Liver (tissue), 8 donors: ENCODE measurements at regions not wholly inside any gene's neighbourhood (a gene's known extent, or its start where the extent isn't known, plus 50 kb on each side); places are given as distances from the start of the nearest gene placed in this dataset.
"Not testable (repeated sequence)": the region's sequence is repeated elsewhere in the genome, so short reads cannot be mapped to it uniquely, and the experiment has no call there.

ENCODE experiments used
- DNase-seq: peaks from one replicate; pipeline ENCODE4 v3.0.0-alpha.2; 2017; ENCODE audit warnings: low spot score
- H3K27ac ChIP-seq, 2 donors: one replicate each; pipeline ENCODE4 v1.7.0; 2013; ENCODE audit warnings: inconsistent platforms in 2 of 2, low read length in 2 of 2, control low read depth in 1 of 2, low read depth in 1 of 2, mild to moderate bottlenecking in 1 of 2
- H3K27me3 ChIP-seq, 4 donors: one replicate each; pipeline versions ENCODE4 v1.6.1 to v1.7.0; 2013; ENCODE audit warnings: low read length in 3 of 4, inconsistent platforms in 1 of 4, mild to moderate bottlenecking in 1 of 4, moderate library complexity in 1 of 4; ENCODE audit not compliant: control insufficient read depth in 4 of 4, insufficient read depth in 4 of 4
- H3K36me3 ChIP-seq, 4 donors: one replicate each; pipeline versions ENCODE4 v1.6.1 to v1.7.0; 2013; ENCODE audit warnings: low read length in 3 of 4, mild to moderate bottlenecking in 3 of 4, low read depth in 1 of 4, moderate library complexity in 1 of 4; ENCODE audit not compliant: control insufficient read depth in 4 of 4, insufficient read depth in 3 of 4
- H3K4me1 ChIP-seq, 4 donors: one replicate each; pipeline versions ENCODE4 v1.6.1 to v1.7.0; 2013; ENCODE audit warnings: low read length in 3 of 4, mild to moderate bottlenecking in 3 of 4, moderate library complexity in 1 of 4; ENCODE audit not compliant: control insufficient read depth in 4 of 4, insufficient read depth in 4 of 4
- H3K4me3 ChIP-seq, 3 donors: one replicate each; pipeline versions ENCODE4 v1.6.1 to v1.7.0; 2013; ENCODE audit warnings: low read length in 3 of 3, control low read depth in 1 of 3, low read depth in 1 of 3, mild to moderate bottlenecking in 1 of 3
- H3K9ac ChIP-seq, 2 donors: one replicate each; pipeline ENCODE4 v1.7.0; 2013; ENCODE audit warnings: low read length in 2 of 2, mild to moderate bottlenecking in 2 of 2, moderate library complexity in 2 of 2, control low read depth in 1 of 2, low read depth in 1 of 2
- H3K9me3 ChIP-seq, 4 donors: one replicate each; pipeline versions ENCODE4 v1.6.1 to v1.7.0; 2013; ENCODE audit warnings: low read length in 3 of 4; ENCODE audit not compliant: control insufficient read depth in 4 of 4
- ATF3 ChIP-seq: IDR thresholded peaks from 2 replicates; pipeline ENCODE4 v1.6.1; 2016; ENCODE audit warnings: antibody characterized with exemption
- CTCF ChIP-seq: fragments of 150-350 bp; IDR thresholded peaks from 2 replicates; pipeline ENCODE4 v1.5.1; 2017; ENCODE audit warnings: improper control_type of control experiment, low read depth, low read length; ENCODE audit not compliant: missing input control
- EGR1 ChIP-seq, 2 donors: IDR thresholded peaks; 2 replicates each; pipeline ENCODE4 v1.6.1; 2016 to 2018; ENCODE audit warnings: antibody characterized with exemption in 2 of 2, low read depth in 2 of 2
- FOXA2 ChIP-seq: IDR thresholded peaks from 2 replicates; pipeline ENCODE4 v1.6.1; 2016; ENCODE audit warnings: antibody characterized with exemption
- GABPA ChIP-seq, 2 donors: IDR thresholded peaks in 1 of 2; conservative IDR thresholded peaks in 1 of 2; 2 replicates each; pipeline ENCODE4 v1.6.1; 2016; ENCODE audit warnings: antibody characterized with exemption in 2 of 2, mild to moderate bottlenecking in 1 of 2, moderate library complexity in 1 of 2
- HNF4G ChIP-seq: IDR thresholded peaks from 2 replicates; pipeline ENCODE4 v1.6.1; 2016; ENCODE audit warnings: antibody characterized with exemption
- JUND ChIP-seq, 2 donors: IDR thresholded peaks; 2 replicates each; pipeline ENCODE4 v1.6.1; 2016; ENCODE audit warnings: antibody characterized with exemption in 2 of 2
- NR2F2 ChIP-seq: IDR thresholded peaks from 2 replicates; pipeline ENCODE4 v1.6.1; 2016; ENCODE audit warnings: antibody characterized with exemption
- RXRA ChIP-seq, 2 donors: IDR thresholded peaks; 2 replicates each; pipeline ENCODE4 v1.6.1; 2017 to 2018; ENCODE audit warnings: antibody characterized with exemption in 2 of 2, mild to moderate bottlenecking in 1 of 2
- TAF1 ChIP-seq: conservative IDR thresholded peaks from 2 replicates; pipeline ENCODE4 v1.6.1; 2016; ENCODE audit warnings: antibody characterized with exemption, mild to moderate bottlenecking
- YY1 ChIP-seq: IDR thresholded peaks from 2 replicates; pipeline ENCODE4 v1.6.1; 2016; ENCODE audit warnings: antibody characterized with exemption, mild to moderate bottlenecking
- ZBTB33 ChIP-seq: IDR thresholded peaks from 2 replicates; pipeline ENCODE4 v1.6.1; 2016; ENCODE audit warnings: antibody characterized with exemption
- WGBS: extraction: QIAGEN DNeasy Blood & Tissue Kit; methylation state at CpG from one replicate; pipeline ENCODE4 v1.1.7; 2013; 5-methylcytosine and 5-hydroxymethylcytosine counted together
- TF ChIP-seq, protein P1 (sequence below): IDR thresholded peaks from 2 replicates; pipeline ENCODE4 v1.6.1; 2016; ENCODE audit warnings: antibody characterized with exemption, mild to moderate bottlenecking
- TF ChIP-seq, protein P2 (sequence below): IDR thresholded peaks from 2 replicates; pipeline ENCODE4 v1.6.1; 2016; ENCODE audit warnings: antibody characterized with exemption
- donor health status: healthy.
- donor health status: healthy.
- donor health status: healthy.
- donor health status: healthy.
- donor health status: healthy.

- TF ChIP-seq ATF3 = no peak
These were observed 133.3 kb downstream of the ABCC12 start (continued) for GRCh38 chr16:48022496-48022895.

DNA sequence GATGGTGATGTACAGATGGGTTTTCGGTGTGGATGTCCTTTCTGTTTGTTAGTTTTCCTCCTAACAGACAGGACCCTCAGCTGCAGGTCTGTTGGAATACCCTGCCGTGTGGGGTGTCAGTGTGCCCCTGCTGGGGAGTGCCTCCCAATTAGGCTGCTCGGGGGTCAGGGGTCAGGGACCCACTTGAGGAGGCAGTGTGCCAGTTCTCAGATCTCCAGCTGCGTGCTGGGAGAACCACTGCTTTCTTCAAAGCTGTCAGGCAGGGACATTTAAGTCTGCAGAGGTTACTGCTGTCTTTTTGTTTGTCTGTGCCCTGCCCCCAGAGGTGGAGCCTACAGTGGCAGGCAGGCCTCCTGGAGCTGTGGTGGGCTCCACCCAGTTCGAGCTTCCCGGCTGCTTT lies 135.2 kb downstream of the ABCC12 start:
- DNase-seq, H3K27ac ChIP-seq, H3K27me3 ChIP-seq, H3K9me3 ChIP-seq, H3K4me1 ChIP-seq, H3K4me3 ChIP-seq, H3K36me3 ChIP-seq, H3K9ac ChIP-seq: not testable (repeated sequence)
- WGBS = 48% methylated on average over 4 of the region's 6 CpGs

DNA sequence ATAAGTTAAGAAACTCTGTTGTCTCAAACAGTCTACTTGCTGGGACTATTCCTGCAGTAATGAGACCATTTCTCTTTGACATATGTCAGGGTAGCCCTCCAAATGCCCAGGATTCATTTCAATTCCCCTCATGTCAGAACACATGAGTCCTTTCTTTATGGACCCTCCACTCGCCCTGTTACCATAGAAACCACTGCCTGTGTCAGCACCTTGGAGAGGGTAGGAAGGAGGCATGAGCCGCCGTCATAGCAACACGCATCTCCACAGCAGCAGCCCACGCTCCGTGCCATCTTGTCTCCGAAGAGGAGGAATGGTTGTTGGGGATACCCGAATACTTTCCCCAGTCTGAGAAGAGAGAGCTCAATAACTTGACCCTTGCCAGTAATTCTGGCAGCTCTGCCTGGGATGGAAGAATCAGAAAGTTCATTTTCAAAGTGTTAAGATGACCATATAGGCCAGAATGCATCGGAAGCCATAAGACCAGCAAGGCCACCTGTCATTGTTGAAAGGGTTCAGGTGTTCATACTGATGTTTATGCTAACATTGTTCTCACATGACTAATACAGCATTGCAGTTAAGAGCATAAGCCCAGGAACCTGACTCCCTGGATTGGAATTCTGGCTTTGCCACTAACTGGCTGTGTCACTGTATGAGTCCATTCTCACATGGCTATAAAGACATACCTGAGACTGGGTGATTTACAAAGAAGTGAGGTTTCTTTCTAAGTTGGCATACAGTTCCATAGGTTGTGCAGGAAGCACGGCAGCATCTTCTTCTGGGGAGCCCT lies 141.3 kb downstream of the ABCC12 start:
- Histone ChIP-seq H3K27me3 (no peaks in the 10 kb centered on the region), H3K9ac (no peak overlapping the region), H3K4me3 (no peak overlapping the region), H3K9me3 (no peaks in the 10 kb centered on the region), H3K4me1 (no peaks in the 10 kb centered on the region), H3K36me3 (no peaks in the 10 kb centered on the region), H3K27ac (no peak overlapping the region)
- DNase-seq = no peak
- no peak for TF ChIP-seq EGR1 (IDR thresholded peaks at IDR 0.05; ENCODE audit: low read depth in 2 of 2)
- no peak for TF ChIP-seq RXRA (IDR thresholded peaks at IDR 0.05)
- TF ChIP-seq JUND (IDR thresholded peaks at IDR 0.05) = no peak
- no peak for TF ChIP-seq CTCF
- no peak for TF ChIP-seq NR2F2
- TF ChIP-seq, protein P1, sequence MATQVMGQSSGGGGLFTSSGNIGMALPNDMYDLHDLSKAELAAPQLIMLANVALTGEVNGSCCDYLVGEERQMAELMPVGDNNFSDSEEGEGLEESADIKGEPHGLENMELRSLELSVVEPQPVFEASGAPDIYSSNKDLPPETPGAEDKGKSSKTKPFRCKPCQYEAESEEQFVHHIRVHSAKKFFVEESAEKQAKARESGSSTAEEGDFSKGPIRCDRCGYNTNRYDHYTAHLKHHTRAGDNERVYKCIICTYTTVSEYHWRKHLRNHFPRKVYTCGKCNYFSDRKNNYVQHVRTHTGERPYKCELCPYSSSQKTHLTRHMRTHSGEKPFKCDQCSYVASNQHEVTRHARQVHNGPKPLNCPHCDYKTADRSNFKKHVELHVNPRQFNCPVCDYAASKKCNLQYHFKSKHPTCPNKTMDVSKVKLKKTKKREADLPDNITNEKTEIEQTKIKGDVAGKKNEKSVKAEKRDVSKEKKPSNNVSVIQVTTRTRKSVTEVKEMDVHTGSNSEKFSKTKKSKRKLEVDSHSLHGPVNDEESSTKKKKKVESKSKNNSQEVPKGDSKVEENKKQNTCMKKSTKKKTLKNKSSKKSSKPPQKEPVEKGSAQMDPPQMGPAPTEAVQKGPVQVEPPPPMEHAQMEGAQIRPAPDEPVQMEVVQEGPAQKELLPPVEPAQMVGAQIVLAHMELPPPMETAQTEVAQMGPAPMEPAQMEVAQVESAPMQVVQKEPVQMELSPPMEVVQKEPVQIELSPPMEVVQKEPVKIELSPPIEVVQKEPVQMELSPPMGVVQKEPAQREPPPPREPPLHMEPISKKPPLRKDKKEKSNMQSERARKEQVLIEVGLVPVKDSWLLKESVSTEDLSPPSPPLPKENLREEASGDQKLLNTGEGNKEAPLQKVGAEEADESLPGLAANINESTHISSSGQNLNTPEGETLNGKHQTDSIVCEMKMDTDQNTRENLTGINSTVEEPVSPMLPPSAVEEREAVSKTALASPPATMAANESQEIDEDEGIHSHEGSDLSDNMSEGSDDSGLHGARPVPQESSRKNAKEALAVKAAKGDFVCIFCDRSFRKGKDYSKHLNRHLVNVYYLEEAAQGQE = no peak
- WGBS = 85% methylated on average over 10 of the region's 10 CpGs

DNA sequence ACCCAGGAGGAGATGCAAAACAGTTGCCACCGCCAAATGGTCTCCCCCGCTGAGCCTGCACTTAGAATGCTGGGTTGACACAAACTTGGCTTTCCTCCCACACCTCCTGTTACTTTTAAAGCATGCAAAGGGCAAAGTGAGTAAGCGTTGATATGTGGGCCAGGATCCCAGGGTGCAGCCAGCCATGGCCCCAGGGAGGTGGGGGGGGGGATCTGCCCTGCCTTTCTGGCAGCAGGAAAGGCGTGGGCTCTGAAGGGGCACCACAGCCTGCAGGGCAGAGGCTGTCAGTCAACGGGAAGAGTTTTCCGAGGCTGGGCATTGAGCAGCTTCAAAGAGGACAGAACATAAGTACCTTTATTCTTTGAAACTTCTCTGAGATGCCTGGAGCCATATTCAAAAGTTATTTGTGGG lies 142.3 kb downstream of the ABCC12 start:
- DNase-seq = no peak
- Histone ChIP-seq H3K4me1 (no peaks in the 10 kb centered on the region), H3K4me3 (no peak overlapping the region), H3K9ac (no peak overlapping the region), H3K36me3 (no peaks in the 10 kb centered on the region), H3K27ac (no peak overlapping the region), H3K9me3 (no peaks in the 10 kb centered on the region), H3K27me3 (no peaks in the 10 kb centered on the region)
- WGBS = 70% methylated on average over 6 of the region's 6 CpGs
- TF ChIP-seq ATF3 = no peak
- no peak for TF ChIP-seq ZBTB33
- TF ChIP-seq HNF4G = no peak
- TF ChIP-seq, protein P2, sequence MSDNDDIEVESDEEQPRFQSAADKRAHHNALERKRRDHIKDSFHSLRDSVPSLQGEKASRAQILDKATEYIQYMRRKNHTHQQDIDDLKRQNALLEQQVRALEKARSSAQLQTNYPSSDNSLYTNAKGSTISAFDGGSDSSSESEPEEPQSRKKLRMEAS = no peak
- TF ChIP-seq JUND (IDR thresholded peaks at IDR 0.05) = no peak
- TF ChIP-seq CTCF = no peak
- TF ChIP-seq FOXA2 = no peak
- no peak for TF ChIP-seq YY1
- TF ChIP-seq GABPA (IDR thresholded peaks at IDR 0.05 in 1 of 2, conservative IDR thresholded peaks at IDR 0.05 in 1 of 2) = no peak
- TF ChIP-seq TAF1 = no peak
